ENCODE measurements at regions not wholly inside any gene's neighbourhood (a gene's known extent, or its start where the extent isn't known, plus 50 kb on each side); places are given as distances from the start of the nearest gene placed in this dataset.
"Not testable (repeated sequence)": the region's sequence is repeated elsewhere in the genome, so short reads cannot be mapped to it uniquely, and the experiment has no call there.

DNA sequence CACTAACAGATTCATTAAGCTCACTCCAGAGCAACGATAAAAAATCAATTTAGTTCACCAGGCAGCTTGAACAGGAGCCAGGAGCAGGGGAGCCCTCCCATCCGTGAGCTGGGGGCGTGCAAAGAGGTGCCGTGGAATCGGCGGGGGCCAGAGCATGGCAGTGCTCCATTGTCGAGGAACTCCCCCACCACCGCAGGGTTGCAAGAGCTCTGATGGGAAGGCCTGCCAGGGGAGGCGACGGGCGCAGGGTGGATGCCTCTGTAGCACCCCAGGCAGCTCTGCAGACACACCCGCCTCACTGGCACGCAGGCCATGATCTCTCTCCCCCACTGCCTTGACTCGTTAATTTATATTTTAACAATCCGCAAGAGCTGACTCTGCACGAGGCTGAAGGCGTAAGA lies 433.2 kb downstream of the MIAT start:
- DNase-seq (ENCODE audit: low read depth, low spot score), result no peak

- no peak for DNase-seq (ENCODE audit: low read depth, low spot score)
Observed at GRCh38 chr22:27093422-27093821, 436.0 kb downstream of the MIAT start.

DNA sequence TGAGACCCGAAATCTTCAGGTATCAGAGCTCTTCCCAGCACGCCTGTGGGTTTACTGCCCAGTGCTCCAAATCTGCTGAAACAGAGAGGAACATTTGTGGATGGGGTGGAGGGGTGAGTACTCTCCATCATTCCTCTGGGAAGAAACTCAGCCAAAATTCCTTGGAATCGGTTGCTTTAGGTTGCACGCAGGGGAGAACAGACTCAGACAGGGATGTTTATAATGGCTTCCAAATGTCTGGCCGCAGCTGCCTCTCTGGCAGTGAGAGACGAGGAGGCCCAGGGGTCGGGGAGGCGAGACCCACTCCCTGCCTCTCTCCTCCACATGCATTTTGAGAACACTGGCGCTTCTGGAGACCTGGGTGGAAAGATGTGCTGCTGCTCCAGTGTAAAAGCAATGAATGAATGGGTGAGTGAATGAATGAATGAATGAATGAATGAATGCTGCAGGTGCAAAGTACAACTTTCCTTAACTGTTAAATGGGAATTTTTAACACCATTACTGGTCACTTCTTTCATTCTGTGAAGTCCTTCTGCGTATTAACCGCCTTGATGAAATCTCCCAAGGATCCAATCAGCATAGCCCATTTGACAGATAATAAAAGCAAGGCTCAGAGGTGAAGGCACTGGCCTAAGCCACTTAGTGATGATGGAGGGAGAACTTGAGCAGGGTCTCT lies 437.4 kb downstream of the MIAT start:
- DNase-seq (ENCODE audit: low read depth, low spot score), result no peak

GRCh38 chr22:27097506-27097905 lies 440.1 kb downstream of the MIAT start:
- no peak for DNase-seq (ENCODE audit: low read depth, low spot score)

DNA sequence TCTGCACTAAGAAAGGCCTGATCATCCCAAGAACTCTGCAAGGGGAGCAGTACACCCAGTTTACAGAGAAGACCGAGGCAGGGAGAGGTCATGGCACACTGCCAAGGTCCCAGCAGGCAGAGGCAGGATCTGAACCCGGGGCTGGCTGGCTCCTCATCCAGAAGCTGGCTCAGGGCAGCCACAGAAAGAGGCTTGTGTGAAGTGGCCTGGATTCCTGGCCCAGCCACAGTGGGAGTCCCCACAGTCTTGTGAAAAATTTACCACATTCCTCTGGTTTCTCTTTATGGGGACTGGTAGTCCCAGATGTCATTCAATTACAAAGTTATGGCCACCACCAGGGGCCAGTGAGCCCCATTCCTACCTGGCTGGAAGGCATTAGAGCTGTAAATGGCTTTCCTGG lies 440.5 kb downstream of the MIAT start:
- no peak for DNase-seq (ENCODE audit: low read depth, low spot score)

DNA sequence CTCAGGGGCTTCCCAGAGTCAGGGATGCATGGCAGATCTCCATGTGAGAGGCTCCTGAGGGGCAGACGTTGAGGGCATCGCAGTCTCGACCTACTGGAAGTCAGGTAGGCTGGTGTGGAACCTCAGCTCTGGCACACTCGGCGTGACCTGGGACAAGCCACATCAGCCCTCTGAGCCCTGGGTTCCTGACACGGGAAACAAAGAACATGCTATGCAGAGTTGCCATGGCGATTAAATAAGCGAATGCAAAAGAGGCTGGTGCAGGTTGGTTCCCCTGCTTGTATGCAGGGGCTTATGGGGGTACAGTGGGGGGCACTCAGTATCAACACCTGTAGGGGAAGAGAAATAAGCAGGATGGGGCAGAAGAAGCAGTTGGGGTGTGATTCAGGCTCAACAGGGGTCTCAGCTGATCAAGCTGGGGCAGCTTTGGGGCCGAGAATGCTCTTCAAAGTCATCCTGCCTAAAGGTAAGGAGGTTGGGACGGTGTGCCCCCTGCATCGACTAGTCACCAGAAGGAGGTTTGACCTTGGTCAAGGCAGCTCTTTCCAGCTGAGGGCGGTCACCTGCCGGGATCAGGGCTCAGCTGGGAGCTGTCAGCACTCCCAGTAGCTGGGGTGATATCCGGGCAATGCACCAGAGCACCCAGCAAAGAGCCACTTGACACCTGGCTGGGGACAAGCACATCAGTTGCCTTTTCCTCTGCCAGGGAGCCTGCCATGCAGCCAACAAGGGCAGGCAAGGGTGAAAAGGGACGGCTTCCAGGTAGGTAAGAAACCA lies 442.7 kb downstream of the MIAT start:
- DNase-seq (ENCODE audit: low read depth, low spot score), result no peak

- DNase-seq (ENCODE audit: low read depth, low spot score), result no peak
Observed at GRCh38 chr22:27100789-27101188, 443.4 kb downstream of the MIAT start.

- DNase-seq (ENCODE audit: low read depth, low spot score), result no peak
Observed at GRCh38 chr22:27101288-27101687, 443.9 kb downstream of the MIAT start.

- DNase-seq (ENCODE audit: low read depth, low spot score), result no peak
Observed at GRCh38 chr22:27104449-27104848, 447.1 kb downstream of the MIAT start.

- DNase-seq (ENCODE audit: low read depth, low spot score), result no peak
Observed at GRCh38 chr22:27105142-27106025, 448.0 kb downstream of the MIAT start.

GRCh38 chr22:27106985-27107384 lies 449.6 kb downstream of the MIAT start:
- no peak for DNase-seq (ENCODE audit: low read depth, low spot score)

GRCh38 chr22:27107386-27107785 lies 450.0 kb downstream of the MIAT start:
- no peak for DNase-seq (ENCODE audit: low read depth, low spot score)

DNA sequence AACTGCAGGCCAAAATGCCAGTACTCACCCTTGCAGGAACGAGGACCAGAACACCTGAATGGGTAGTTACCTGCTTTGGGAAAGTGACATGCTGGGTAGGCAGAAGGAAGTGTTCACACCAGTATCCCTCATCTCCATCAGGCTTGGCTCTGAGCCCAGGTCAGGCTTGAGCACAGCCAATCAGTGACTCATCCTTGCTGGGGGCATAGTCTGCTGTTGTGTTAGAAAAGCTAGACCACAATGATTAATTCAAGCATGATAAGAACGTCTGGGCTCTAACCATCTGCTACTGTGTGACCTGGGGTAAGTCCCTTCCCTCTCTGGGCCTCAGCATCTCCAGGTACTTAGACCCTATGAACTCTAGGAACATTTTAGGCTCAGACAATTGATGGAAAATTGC lies 450.4 kb downstream of the MIAT start:
- DNase-seq (ENCODE audit: low read depth, low spot score), result no peak

DNA sequence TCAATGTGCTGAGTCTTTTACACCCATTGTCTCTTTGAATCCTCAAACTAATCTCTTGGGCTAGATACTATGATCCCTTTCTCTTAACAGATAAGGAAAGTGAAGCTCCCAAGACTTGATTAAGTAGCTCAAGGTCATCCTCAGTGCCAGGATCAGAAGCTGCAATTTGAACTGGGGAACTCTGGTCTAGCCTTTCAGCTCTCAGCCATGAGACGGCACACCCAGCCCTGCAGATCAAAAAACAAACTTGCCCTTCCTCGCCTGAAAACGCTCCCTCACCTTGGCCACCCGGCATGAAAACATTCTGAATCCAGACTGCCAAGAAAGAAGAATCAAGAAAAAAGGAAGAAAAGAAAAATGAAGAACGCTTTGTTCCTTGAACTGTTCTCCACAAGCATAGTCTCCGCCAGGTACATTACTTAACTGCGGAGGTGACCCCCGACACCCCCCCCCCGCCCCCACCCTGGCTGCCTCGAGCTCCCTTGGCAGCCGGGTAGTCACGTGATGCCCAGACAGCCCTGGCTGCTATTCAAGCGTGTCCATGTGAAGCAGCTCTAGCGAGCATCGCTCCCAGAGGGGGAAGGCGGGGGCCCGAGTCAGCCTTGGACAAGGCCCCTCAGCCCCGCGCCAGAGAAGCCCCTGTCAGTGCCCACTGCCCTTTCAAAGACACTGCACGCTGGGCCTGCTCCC lies 451.2 kb downstream of the MIAT start:
- no peak for DNase-seq (ENCODE audit: low read depth, low spot score)

DNA sequence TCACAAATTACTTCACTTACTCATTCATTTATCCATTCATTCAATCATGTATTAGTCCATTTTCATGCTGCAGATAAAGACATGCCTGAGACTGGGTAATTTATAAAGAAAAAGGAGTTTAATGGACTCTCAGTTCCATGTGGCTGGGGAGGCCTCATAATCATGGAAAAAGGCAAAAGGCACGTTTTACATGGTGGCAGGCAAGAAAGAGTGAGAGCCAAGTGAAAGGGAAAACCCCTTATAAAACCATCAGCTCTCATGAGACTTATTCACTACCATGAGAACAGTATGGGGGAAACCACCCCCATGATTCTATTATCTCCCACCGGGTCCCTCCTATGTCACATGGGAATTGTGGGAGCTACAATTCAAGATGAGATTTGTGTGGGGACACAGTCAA lies 452.0 kb downstream of the MIAT start:
- DNase-seq (ENCODE audit: low read depth, low spot score), result not testable (repeated sequence)

DNA sequence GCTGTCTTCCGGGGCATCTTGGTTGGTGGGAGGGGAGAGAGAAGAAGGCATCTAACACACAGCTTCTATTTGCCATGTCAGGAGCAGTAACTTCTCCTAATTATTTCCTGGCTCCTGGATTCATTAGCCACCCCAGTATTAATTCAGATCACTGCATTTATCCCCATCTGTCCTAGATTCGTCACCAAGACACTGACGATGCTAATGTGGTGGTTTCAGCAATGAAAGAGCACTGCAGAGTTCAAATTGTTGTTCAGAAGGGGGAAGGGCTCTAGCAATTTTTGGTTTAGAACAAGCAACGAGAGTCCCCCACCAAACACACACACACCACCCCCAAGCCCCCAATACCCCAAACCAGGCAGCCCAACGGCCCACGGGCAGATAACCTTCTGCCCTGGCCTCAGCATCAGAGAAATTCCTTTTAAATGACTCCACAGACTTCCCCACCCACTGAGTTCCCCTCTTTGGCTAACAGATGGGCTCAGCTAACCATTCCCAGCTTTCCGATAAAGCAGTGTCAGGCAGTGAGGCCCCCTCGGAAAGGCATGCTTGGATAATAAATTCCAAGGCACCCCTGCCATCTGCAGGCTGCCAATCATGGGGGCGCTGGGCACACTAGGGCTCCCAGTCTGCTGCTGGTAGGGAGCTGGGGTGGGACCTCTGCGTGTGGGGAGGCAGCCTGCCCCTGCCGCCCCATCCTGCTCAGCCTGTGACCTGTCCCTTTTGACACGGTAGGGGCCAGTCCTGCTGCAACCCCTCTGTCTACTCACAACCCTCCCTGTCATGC lies 453.5 kb downstream of the MIAT start:
- no peak for DNase-seq (ENCODE audit: low read depth, low spot score)

- DNase-seq (ENCODE audit: low read depth, low spot score), result no peak
Observed at GRCh38 chr22:27111796-27112672, 454.6 kb downstream of the MIAT start.

DNA sequence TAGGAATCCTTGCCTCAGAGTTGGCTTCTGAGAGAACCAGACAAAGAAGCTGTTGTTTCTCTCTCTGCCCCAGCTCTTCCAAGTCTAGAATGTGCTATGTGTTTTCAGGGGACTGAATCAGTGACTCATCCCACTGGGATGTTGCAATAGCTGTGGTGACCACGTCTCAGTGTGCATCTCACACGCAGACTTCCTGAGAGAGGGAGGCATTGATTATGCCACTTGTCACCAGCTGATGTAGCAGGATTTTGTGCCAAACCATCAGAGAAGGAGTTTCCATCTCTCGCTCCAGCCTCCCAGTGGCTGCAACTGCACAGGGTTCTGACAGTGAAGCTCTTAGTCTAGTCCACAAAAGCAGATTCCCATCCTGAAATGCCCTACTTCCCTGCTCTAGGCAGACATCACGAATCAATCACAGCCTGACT lies 455.8 kb downstream of the MIAT start:
- no peak for DNase-seq (ENCODE audit: low read depth, low spot score)

DNA sequence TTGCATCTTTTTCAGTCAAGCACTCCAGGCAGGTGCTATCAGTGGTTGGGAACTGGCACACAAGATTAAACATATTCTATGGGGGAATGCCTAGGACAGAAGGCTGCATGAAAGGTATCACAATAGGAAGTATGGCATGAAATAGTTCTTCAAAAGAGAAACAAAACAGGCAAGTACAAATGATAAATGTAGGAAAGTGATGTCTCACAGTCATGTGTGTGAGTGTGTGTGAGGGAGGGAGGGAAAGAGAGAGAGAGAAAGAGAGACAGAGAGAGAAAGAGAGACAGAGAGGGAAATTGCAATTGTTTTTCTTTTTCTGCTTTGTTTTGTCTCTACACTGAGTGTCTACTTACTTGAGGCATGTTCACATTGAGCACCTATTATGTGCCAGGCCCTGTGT lies 456.3 kb downstream of the MIAT start:
- no peak for DNase-seq (ENCODE audit: low read depth, low spot score)

DNA sequence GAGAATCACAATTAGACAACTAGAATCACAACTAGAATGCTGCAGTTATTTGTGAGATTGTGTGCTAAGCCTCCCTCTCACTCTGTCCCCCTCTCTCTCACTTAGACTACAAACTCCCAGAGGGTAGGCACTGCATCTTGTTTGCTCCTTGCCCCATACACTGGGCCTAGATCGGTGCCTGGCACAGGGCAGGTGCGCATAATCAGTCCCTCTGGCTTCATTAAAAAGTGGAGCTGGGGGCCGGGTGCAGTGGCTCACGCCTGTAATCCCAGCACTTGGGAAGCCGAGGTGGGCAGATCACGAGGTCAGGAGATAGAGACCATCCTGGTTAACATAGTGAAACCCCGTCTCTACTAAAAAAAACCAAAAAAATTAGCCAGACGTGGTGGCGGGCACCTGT lies 456.8 kb downstream of the MIAT start:
- no peak for DNase-seq (ENCODE audit: low read depth, low spot score)

All from iPS DF 19.7 (cell line).